Esophagus squamous epithelium (tissue), 4 donors: ENCODE measurements at regions not wholly inside any gene's neighbourhood (a gene's known extent, or its start where the extent isn't known, plus 50 kb on each side); places are given as distances from the start of the nearest gene placed in this dataset.

Experiments used
- CTCF ChIP-seq, 6 experiments: fragments of 450-650 bp in 4 of 6; fragments of 200-600 bp in 2 of 6; sonication (generic) in 2 of 6; IDR thresholded peaks; one replicate each; pipeline ENCODE4 v1.5.1; 2016 to 2019; ENCODE audit warnings: antibody characterized with exemption in 6 of 6, mild to moderate bottlenecking in 4 of 6, moderate library complexity in 4 of 6
- POLR2A ChIP-seq, 4 donors: fragments of 450-650 bp; IDR thresholded peaks; one replicate each; pipeline ENCODE4 v1.6.1; 2017; ENCODE audit warnings: antibody characterized with exemption in 4 of 4, mild to moderate bottlenecking in 4 of 4, moderate library complexity in 3 of 4

DNA sequence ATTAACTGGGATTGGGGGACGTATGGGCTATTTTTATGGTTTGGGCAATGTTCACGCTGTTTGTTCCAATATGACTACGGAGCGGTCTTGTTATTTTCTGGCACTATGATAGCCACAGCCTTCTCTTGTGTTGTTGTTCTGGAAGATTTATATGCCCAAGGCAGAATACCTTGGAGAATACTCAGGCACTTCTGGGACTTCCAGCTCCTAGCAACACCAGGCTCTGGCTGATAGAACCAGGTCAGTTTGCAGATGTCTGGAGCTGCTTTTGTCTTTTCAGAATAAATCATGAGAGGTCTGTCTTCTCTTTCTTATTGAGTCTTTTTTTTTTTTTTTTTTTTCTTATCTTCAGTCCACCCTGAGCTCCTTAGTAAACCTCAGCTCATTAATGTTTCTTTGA lies 262.5 kb downstream of the MED10 start:
- TF ChIP-seq POLR2A (IDR thresholded peaks at IDR 0.05) (no peak), CTCF (IDR thresholded peaks at IDR 0.05) (no peak)
